ENCODE measurements at regions not wholly inside any gene's neighbourhood (a gene's known extent, or its start where the extent isn't known, plus 50 kb on each side); places are given as distances from the start of the nearest gene placed in this dataset.
A peak's percentile ranks its signal among the peaks of the same experiment; 100 is the strongest.

GRCh38 chr21:27202301-27202700 is 235.4 kb upstream of the ADAMTS5 start:
- DNase-seq, result no peak
- Histone ChIP-seq H3K36me3 (replicated peaks) (no peaks in the 10 kb centered on the region), H3K4me3 (ENCODE audit: low read depth, low read length) (no peak overlapping the region), H3K27ac (no peak overlapping the region), H3K27me3 (replicated peaks) (no peaks in the 10 kb centered on the region)
- TF ChIP-seq CTCF (IDR thresholded peaks at IDR 0.05; ENCODE audit: low read depth, low read length, missing control alignments), result no peak
- in situ Hi-C loops (cut with HindIII; ENCODE audit: low pct_ligation_motif_present, low sequenced_read_pairs), result no loop called here

GRCh38 chr21:27201197-27201596 is 234.3 kb upstream of the ADAMTS5 start:
- Histone ChIP-seq H3K27me3 (replicated peaks) (no peaks in the 10 kb centered on the region), H3K4me3 (ENCODE audit: low read depth, low read length) (no peak overlapping the region), H3K27ac (no peak overlapping the region), H3K36me3 (replicated peaks) (no peaks in the 10 kb centered on the region)
- DNase-seq, result peak; percentile 16
- no peak for TF ChIP-seq CTCF (IDR thresholded peaks at IDR 0.05; ENCODE audit: low read depth, low read length, missing control alignments)
- in situ Hi-C loops (cut with HindIII; ENCODE audit: low pct_ligation_motif_present, low sequenced_read_pairs), result no loop called here

- H3K36me3 ChIP-seq (replicated peaks), result no peaks in the 10 kb centered on the region
- H3K4me3 ChIP-seq (ENCODE audit: low read depth, low read length), result no peak overlapping the region
- in situ Hi-C loops (cut with HindIII; ENCODE audit: low pct_ligation_motif_present, low sequenced_read_pairs), result no loop called here
- TF ChIP-seq CTCF (IDR thresholded peaks at IDR 0.05; ENCODE audit: low read depth, low read length, missing control alignments), result no peak
- H3K27ac ChIP-seq, result no peak overlapping the region
- DNase-seq, result no peak
- no peaks in the 10 kb centered on the region for H3K27me3 ChIP-seq (replicated peaks)
These were observed 229.8 kb upstream of the ADAMTS5 start for GRCh38 chr21:27196651-27197050.

DNA sequence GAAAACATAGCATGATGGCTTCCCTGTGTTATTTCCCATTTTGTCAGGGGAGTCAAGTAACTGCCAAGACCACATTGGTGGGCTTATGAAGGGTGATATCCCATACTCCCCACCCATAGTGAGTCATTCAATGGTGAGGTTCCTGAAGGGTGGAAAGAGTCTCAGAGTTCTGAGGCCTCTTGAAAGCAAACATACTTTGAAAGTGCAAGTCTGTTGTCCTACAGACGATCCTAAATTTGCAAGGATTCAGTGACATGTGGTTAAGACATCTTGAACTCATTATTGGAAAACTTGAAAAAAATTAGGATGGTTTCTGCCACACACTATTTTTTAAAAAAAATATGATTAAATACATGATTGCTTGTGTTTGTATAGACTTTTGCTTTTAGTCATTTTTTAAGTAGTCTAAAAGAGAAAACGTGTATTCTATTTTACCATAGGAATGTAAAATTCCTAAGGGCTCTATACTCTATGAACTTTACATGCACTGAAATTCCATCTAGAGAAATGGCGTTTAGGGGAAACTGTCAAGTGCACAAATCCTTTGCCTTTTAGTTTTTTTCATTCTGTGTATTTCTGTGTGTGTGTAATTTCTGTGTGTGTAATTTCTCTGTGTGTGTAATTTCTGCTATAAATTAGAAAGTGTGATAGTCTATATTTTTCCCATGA is 225.5 kb upstream of the ADAMTS5 start:
- Histone ChIP-seq H3K27ac (no peak overlapping the region), H3K4me3 (ENCODE audit: low read depth, low read length) (no peak overlapping the region), H3K27me3 (replicated peaks) (no peaks in the 10 kb centered on the region), H3K36me3 (replicated peaks) (no peaks in the 10 kb centered on the region)
- DNase-seq, result no peak
- no peak for TF ChIP-seq CTCF (IDR thresholded peaks at IDR 0.05; ENCODE audit: low read depth, low read length, missing control alignments)
- in situ Hi-C loops (cut with HindIII; ENCODE audit: low pct_ligation_motif_present, low sequenced_read_pairs), result no loop called here

GRCh38 chr21:27190601-27191000 is 223.7 kb upstream of the ADAMTS5 start:
- DNase-seq, result peak; percentile 9
- Histone ChIP-seq H3K27me3 (replicated peaks) (no peaks in the 10 kb centered on the region), H3K27ac (no peak overlapping the region), H3K4me3 (ENCODE audit: low read depth, low read length) (no peak overlapping the region), H3K36me3 (replicated peaks) (no peaks in the 10 kb centered on the region)
- TF ChIP-seq CTCF (IDR thresholded peaks at IDR 0.05; ENCODE audit: low read depth, low read length, missing control alignments), result no peak
- in situ Hi-C loops (cut with HindIII; ENCODE audit: low pct_ligation_motif_present, low sequenced_read_pairs), result no loop called here

- Histone ChIP-seq H3K27me3 (replicated peaks) (no peaks in the 10 kb centered on the region), H3K4me3 (ENCODE audit: low read depth, low read length) (no peak overlapping the region), H3K27ac (no peak overlapping the region), H3K36me3 (replicated peaks) (no peaks in the 10 kb centered on the region)
- no peak for TF ChIP-seq CTCF (IDR thresholded peaks at IDR 0.05; ENCODE audit: low read depth, low read length, missing control alignments)
- in situ Hi-C loops (cut with HindIII; ENCODE audit: low pct_ligation_motif_present, low sequenced_read_pairs), result no loop called here
- no peak for DNase-seq
These were observed 223.0 kb upstream of the ADAMTS5 start for GRCh38 chr21:27189870-27190269.

All from brain microvascular endothelial cell (primary cell).